Loucy (cell line): ENCODE measurements at regions not wholly inside any gene's neighbourhood (a gene's known extent, or its start where the extent isn't known, plus 50 kb on each side); places are given as distances from the start of the nearest gene placed in this dataset.

Source experiments
- CTCF ChIP-seq: fragments of 200-600 bp; sonication (generic); conservative IDR thresholded peaks from 2 replicates; pipeline ENCODE4 v1.5.1; 2014; ENCODE audit warnings: mild to moderate bottlenecking, antibody characterized with exemption, low read length
- EZH2phosphoT487 ChIP-seq: fragments of 200-600 bp; IDR thresholded peaks from 2 replicates; pipeline ENCODE4 v1.6.1; 2018; ENCODE audit warnings: antibody characterized with exemption, mild to moderate bottlenecking, moderate library complexity, borderline replicate concordance

- TF ChIP-seq CTCF (peak; percentile 57), EZH2phosphoT487 (no peak)
Observed at GRCh38 chr1:69305621-69306020, 262.1 kb upstream of the LRRC7 start.
